Ishikawa (cell line): ENCODE measurements at regions not wholly inside any gene's neighbourhood (a gene's known extent, or its start where the extent isn't known, plus 50 kb on each side); places are given as distances from the start of the nearest gene placed in this dataset.

Source experiments
- CEBPB ChIP-seq: IDR thresholded peaks from 2 replicates; pipeline ENCODE4 v1.6.1; 2012
- CREB1 ChIP-seq: IDR thresholded peaks from 2 replicates; pipeline ENCODE4 v1.6.1; 2012; ENCODE audit warnings: low read depth
- EGR1 ChIP-seq: IDR thresholded peaks from 2 replicates; pipeline ENCODE4 v1.6.1; 2012
- EP300 ChIP-seq: IDR thresholded peaks from 2 replicates; pipeline ENCODE4 v1.6.1; 2012; ENCODE audit warnings: borderline replicate concordance
- FOXM1 ChIP-seq: IDR thresholded peaks from 2 replicates; pipeline ENCODE4 v1.6.1; 2012; ENCODE audit warnings: low read depth, borderline replicate concordance
- MAX ChIP-seq: IDR thresholded peaks from 2 replicates; pipeline ENCODE4 v1.6.1; 2012
- RAD21 ChIP-seq: IDR thresholded peaks from 2 replicates; pipeline ENCODE4 v1.6.1; 2012; ENCODE audit warnings: low read depth
- REST ChIP-seq: IDR thresholded peaks from 2 replicates; pipeline ENCODE4 v1.6.1; 2012; ENCODE audit warnings: low read depth, mild to moderate bottlenecking
- TAF1 ChIP-seq: IDR thresholded peaks from 2 replicates; pipeline ENCODE4 v1.6.1; 2012; ENCODE audit warnings: low read depth, mild to moderate bottlenecking
- TCF12 ChIP-seq: IDR thresholded peaks from 2 replicates; pipeline ENCODE4 v1.6.1; 2012; ENCODE audit warnings: low read depth
- TEAD4 ChIP-seq: IDR thresholded peaks from 2 replicates; pipeline ENCODE4 v1.6.1; 2012
- USF1 ChIP-seq: IDR thresholded peaks from 2 replicates; pipeline ENCODE4 v1.6.1; 2012
- YY1 ChIP-seq: IDR thresholded peaks from 2 replicates; pipeline ENCODE4 v1.6.1; 2012; ENCODE audit warnings: low read depth

- TF ChIP-seq YY1 (no peak), RAD21 (no peak), EP300 (no peak), TAF1 (no peak), EGR1 (no peak), FOXM1 (no peak), REST (no peak), CREB1 (no peak), TCF12 (no peak), USF1 (no peak), MAX (no peak), TEAD4 (no peak), CEBPB (no peak)
These were observed 928.1 kb downstream of the CCSER2 start for GRCh38 chr10:85256481-85256880.
